Smooth muscle cell of the brain vasculature (primary cell): ENCODE measurements at regions not wholly inside any gene's neighbourhood (a gene's known extent, or its start where the extent isn't known, plus 50 kb on each side); places are given as distances from the start of the nearest gene placed in this dataset.
A peak's percentile ranks its signal among the peaks of the same experiment; 100 is the strongest.

ENCODE experiments used
- DNase-seq: peaks from one replicate; pipeline ENCODE4 v3.0.0-alpha.2; 2012; ENCODE audit warnings: low read depth, low spot score

DNA sequence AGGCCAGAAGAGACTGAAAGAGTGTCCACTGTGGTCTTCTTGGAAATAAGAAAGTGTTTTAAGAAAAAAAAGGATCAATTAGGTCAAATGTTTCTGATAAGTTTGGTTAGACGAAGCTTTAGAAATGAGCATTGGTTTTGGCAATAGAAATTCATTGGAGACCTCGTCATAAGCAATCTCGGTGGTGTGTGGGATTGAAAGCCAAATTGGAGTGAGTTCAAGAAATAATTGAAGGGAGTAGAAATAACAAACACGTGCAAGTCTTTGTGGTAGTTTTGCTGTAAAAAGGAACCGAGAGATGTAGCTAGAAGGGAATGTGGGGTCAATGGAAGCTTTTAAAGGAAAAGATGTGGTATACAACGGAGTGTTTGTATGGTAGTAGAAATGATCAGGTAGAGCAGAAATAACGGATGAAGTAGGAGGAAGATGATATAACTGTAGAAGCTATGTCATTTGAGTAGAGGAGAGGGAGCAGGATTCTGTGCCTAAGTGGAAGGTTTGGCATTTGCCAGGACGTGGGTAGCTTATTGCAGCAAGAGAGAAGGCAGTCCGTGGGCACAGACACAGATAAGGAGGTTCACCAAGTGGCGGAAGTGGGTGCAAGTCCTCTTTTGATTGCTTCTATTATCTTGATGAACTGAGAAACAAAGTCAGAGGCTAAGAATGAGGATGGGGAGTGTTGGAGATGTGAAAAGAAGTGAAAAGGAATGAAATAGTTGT is 146.2 kb downstream of the DACT1 start:
- DNase-seq: no peak

DNA sequence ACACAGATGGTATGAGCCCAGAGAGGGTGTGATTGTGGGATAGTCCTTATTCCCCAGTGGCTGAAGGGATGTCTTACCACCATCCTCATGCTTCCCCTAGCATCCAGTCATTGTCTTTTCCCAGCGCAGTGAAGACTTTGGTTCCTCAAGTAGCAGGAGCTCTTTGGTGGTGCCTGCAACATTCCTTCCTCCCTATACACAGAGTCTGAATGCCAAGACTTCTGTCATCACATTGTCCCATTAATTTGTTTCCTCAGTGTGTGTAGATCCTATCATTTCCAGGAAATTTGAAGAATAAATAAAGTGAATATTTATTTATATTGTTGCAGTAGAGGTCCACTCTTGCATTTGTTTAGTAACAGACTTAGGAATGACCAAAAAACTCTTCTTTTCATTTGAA is 147.2 kb downstream of the DACT1 start:
- DNase-seq: no peak

DNA sequence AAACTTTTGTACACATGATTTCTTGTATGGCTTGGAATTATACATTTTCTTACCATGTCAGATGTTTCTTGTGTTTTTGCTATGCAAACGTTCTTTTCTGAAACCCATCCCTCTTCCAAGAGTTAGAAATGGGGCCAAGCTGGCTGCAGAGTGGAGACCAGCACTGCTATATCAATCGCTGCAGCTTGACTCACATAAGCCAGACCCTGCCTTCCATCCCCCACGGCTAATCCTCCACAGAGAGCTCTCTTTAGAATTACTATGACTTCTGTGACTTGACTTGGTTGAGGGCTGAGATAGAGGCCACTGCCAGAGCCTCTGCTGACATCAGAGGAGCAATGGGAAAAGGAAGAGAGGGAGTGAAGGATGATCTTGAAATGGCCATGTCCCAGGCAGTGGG is 147.9 kb downstream of the DACT1 start:
- DNase-seq: no peak

DNA sequence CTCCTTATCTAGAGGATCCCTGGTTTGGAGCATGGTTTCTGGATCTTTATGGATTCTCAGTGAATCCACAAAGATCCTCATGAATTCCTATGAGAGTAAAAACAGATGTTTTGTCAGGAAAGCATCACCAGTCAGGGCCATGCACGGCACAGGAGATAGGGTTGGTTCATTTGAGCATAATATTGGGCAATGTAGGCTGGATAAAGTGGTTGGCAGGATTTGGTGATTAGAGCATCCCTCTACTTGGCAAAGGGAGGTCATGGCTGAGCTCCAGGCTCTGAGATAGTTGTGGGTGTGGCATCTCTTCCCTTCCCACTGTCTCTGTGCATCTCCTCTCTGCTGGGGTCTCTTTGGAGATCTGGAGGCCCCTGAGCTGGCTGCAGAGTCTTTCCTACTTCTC is 149.8 kb downstream of the DACT1 start:
- no peak for DNase-seq

DNA sequence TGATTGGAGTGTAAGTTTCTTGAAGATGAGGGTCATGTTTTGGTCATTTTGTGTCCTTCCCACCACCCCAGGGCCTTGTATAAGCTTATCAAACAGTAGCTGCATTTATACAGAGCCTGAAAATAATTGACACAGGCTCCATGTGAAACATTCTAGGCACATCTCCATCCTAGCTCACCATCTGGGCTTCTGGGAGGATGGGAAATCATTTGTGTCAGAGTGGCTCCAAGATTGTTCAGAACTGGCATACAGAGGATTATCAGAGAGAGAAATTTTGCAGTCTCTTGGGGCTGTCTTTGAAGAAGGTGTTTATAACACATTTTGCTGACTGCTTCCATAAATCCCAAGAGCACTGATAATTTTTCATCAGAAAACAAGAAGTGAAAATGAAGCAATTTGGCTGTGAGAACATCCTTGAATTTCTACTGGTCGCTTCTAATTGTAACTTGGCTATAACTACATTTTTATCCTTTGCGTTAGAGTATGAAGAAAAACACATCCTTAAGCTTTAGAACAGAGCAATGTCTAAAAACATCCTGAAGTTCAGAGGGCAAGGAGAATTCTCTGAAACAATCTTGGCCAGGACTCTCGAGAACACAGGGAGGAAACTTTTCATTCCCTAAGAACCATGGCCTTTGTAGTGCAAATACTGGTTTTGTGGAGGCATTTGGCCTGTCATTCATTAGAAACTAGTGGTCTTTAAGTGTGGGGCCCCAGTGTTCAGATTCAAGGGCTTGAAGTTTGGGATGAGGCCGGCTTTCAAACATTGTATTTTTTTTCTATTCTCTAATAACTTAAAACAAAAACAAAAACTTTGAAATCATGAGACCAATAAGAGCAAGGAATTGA is 151.1 kb downstream of the DACT1 start:
- no peak for DNase-seq

DNA sequence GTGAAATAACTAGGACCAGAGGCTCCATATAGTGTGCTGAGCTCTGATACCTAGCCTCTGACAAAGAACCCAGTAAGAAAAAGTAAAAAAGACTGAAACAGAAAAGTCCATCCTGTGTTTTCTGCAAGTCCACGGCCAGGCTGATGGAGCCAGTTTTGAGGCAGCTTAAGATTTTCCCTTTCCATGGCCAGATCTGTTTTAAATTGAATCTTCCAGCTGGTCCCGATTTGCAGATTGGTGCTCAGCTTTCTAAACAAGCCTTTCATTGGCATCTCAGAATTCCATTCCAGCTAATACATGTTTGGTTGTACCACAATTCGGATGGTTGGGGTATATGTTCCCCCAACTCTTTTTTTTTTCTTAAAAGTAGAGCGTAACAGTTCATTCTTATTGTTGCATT is 152.0 kb downstream of the DACT1 start:
- no peak for DNase-seq

DNA sequence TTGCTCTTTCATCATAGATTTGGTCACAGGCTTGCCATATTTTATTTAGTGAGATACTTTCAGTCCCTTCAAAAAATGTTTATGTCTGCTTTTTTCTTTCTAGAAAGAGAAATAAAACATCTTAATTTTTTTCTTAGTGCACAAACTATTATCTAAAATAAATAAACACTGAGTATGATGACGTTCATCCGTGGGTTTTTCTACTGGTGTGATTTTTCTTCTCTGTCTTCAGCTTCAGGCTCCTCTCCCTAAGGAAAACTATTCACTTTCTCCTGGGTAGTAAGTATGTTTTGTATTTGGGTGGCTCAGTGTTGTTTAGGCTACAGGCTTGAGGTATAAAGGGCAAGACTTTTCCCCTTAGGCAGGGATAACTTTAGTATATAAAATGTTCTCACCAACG is 154.7 kb downstream of the DACT1 start:
- DNase-seq: no peak

DNA sequence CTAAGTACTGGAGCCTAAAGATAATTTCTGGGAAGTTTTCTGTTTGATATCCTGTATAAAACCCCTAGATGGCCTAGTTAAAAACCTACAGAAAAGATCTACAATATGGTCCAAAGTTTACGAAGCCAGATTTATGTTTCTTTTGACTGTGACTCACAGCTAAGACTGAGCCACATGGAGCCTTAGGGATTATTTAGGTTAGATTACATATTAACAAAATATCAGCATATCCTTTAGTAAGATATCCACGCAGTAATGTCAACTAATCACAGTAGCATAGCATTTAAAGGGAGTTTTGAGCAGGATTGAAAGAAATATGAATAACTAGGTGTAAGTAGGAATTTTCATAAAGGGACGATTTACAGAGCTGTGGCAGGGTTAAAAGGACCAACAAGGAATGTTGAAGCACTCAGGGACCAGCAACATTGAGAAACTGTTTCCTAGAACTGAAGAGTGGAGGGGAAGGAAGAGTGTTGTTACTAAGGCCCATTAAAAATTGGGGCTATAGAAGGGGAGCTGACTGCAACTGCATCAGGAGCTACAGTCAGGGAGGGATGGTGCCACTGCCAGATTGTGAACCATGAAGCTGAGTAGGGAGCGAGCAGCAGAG is 155.5 kb downstream of the DACT1 start:
- DNase-seq: no peak

DNA sequence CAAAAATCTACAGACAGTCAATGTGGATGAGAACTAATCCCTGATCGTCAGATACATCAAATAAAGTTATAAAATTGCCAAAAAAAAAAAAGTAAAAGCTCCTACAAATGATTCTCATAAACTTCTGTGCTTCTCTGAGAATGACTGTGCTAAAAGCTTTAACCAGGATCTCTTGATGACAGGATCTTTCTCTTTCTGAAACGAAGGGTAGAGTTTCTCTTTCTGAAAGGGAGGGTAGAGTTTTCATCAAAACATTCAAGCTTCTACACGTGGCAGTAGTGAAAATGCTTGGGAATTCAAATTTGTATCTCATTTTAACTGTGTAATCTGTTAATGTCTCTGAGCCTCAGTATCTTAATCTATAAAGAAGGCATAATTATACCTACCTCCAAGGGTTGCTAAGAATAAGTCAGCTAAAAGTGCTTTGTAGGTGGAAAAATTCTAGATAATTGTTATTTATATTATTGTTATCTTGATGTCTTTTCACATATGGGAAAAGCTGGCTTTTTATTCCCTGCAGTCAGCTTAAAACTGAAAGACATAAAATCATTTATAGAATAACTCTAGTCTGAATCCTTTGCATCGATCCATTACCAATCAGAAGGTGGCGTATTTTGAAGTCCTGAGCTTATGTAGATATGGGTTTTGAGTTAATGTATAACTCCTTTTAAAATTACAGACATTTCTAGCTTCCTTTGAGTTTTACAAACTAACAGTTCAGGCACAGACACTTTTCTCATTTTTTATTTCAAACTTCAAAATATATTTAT is 157.4 kb downstream of the DACT1 start:
- no peak for DNase-seq

DNA sequence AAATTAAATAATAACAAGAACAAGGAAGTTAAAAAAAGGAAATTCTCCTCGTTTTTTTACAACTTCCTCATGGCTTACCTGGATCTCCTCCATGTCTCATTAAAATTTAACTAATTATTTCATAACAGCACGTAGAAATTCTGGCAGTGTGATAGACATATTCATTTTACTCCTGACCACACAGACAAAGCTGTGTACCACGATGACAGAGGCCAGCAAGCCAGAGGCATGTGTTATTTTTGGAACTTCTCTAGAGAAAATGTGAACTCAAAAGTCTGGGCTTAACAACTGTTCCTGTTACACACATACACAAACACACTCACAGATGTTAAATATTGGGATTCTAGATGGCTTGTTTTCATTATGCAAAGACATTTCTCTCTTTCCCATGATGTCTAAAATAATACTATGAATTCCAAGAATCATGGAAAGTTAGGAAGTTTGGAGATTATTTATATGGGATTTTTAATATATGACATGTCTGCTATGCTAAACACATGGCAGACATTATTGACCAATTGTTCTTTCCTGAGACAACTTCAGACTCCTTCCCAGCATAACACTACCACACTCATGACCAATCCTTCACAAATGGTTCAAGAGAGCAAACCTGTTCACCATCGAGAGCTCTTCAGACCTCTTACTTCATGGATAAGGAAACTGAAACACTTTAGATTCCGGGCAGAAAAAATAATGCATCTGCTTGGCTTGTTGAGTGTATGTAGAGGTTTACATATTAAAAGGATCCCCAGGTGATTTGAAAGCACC is 158.7 kb downstream of the DACT1 start:
- DNase-seq: no peak

DNA sequence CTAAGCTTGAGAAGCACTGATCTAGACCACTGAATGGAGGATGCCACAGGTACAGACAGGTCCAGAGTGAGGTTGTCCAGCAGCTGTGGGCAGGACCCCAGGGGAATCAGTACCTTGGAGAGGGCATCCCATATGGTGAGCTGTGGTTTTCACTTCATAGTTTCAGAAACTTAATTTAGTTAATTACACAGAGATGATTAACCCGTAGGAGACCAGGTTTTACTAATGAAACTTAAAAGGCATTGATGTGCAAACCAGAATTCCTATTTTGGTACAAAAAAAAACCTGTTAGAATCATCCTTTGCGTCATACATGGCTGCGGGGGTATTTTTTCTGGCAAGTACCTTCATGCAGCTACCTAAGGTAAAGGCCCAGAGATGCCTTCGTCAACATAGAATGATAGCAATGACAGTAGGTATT is 159.3 kb downstream of the DACT1 start:
- DNase-seq: no peak

DNA sequence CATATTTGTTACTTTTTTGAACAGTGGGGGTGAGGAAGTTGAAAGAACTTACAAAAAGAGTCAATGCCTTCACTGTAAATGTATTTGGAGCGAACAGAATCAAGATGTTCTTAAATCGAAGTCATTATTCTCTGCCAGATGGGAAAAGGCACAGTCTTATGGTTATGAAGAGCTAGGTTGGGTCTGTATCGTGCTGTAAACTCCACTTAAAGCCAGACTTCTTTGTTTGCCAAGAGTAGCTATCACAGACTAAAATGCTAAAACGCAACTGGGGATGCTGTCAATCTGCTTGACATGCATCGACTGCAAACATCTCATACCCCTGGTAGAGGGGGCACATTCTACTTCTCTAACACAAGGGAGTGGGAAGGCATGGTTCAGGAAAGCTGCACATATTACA is 160.4 kb downstream of the DACT1 start:
- DNase-seq: no peak

DNA sequence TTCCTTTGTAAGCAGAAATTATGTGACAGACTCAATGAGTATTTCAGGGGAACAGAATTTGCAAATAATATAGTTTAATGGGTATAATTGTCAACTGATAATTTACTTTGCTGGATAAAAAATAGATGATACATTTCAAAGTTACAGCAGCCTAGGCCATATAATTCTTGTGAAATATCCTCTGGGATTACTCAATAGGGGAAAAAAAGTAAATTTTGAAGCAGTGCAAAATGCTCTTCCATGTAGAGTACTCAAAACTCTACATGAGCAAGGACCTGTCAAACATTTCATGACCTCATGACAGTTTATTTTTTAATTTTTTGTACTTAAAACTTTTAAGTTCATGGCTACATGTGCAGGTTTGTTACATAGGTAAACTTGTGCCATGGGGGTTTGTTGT is 163.3 kb downstream of the DACT1 start:
- no peak for DNase-seq

DNA sequence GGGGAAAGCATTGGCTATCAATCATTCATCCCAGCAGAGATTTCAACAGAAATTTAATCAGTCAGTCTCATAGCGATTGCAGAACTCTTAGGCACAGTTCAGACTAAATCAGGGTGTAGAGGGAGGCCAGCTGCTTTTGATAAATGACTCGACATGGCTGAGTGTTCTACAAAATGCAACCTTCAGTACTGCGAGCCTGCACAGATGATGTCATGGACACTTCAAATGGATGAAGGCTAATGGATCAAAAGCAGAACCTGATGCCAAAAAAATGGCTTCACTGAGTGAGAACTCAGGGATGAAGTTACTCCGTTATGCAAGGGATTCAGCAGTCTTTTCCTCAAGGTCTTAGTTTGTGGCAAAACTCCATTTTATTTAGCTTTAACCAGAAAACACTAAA is 167.3 kb downstream of the DACT1 start:
- DNase-seq: no peak

DNA sequence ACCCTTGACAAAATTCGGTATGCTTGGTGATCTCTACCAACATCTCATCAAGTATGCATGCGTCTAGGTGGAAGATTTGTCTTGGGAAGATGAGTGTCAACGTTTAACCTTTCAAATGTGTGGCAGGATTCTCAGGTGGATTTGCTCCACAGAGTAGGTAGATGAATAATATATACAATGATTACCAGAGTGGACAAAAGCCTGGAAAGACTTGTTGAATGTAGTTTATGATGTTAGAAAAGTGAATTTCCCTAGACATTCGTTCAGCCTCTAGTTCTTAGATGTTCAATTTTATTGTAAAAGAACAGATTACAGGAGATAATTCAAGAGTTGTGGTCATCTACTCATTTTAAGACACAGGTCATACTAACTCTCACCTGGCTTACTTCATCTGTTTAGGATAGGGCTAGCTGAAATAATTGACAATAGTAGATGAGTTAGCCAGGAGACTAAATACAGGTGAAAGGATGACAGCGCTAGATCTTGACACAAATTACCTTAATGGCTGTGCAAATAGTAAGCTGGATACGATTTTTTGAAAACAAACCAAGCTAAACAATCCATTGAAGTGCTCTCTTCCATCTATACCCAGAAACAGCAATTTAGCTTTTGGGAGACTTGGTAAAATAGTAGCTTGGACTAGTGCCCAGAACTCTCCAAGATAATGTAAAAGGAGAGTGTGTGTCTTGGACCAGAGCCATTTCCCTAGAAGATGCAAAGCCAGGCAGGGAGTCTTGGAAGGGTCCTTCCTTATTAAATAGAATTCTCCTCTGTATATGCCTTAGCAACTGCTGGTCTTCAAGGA is 168.0 kb downstream of the DACT1 start:
- peak; percentile 94 for DNase-seq

DNA sequence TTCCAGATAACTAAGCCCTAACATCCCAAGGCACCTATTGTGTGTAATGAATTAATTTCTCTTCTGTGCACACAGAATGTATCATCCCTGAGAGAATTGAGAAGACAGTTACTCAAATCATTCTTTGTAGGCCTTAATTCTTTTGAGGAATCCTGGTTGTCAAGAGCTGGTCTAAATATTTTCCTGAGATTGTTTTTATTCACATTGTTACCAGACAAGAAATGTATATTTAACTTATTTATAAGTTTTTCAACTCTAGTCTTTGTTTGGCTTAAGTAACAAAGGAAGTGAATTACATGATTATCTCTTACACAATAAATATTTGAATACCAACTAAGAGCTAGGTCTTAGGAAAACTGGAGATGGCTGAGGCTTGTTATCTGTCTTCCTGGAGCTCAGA is 169.4 kb downstream of the DACT1 start:
- DNase-seq: no peak

DNA sequence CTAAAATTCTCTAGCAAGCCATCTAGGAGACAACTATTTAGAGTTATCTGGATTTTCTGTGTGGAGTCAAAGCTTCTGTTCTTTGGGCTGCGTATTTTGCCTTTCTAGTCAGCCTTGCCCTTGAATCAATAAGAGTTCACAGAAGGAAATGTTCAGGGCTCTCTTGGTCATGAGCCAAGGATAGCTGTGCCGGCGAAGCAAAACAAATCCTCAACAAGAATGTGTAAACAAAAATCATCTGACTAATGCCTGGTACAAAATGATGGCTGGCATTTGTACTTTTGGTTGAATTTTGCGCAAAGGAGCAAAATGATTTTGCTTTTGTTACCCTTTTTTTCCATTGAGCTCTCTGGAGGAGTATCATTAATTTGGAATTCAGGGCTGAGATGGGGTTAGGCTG is 171.1 kb downstream of the DACT1 start:
- peak; percentile 80 for DNase-seq

DNA sequence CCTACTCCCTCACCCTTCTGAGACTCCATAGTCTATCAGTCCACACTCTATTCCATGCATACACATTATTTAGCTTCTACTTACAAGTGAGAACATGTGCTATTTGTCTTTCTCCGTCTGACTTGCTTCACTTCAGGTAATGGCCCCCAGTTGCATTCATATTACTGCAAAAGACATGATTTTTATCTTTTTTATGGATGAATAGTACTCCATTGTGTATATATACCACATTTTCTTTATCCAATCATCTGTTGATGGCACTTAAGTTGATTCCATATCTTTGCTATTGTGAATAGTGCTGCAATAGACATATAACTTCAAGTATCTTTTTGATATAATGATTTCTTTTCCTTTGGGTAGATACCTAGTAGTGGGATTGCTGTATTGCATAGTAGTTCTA is 171.8 kb downstream of the DACT1 start:
- no peak for DNase-seq

DNA sequence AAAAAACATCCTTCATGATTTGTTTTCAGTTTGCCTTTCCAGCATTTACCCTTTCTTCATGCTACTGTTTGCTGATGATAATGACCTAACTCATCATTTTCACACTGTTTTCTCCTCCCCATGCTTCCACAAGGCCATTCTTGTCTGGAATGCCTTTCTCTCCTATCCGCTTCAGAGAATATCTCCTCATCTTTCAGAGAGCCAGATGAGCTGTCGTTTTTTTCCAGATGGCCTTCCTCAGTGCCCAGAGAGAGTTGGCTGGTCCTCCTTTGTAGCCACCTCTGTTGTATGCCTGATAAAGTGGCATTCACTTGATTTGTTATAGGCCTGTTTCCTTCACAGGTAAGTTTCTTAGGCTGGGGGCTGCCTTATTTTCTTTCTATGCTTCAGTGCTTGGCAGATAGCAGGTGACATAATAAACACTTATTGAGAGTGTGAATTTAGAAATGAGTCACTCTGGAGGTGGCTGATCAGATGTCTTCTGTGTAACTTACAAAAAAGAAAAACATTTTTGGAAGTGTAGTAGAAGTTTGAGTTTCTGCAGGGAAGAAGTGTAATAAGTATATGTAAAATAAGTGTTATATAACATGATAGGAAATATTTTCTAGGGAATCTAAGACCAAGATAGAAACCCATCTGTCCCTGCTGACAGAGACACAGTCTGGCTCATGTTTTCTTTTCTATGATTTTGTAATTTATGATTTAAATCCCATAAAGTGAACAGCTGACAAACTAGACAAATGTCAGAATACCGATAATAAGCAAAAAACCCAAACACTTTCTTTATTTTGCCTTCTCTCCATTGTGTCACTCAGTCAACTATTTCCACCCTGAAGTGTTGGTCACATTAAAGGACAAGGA is 174.5 kb downstream of the DACT1 start:
- no peak for DNase-seq
